Daoy (cell line): ENCODE measurements at regions not wholly inside any gene's neighbourhood (a gene's known extent, or its start where the extent isn't known, plus 50 kb on each side); places are given as distances from the start of the nearest gene placed in this dataset.

Experiments used
- DNase-seq: peaks from one replicate; pipeline ENCODE4 v3.0.0-alpha.2; 2015; ENCODE audit warnings: low read depth

DNA sequence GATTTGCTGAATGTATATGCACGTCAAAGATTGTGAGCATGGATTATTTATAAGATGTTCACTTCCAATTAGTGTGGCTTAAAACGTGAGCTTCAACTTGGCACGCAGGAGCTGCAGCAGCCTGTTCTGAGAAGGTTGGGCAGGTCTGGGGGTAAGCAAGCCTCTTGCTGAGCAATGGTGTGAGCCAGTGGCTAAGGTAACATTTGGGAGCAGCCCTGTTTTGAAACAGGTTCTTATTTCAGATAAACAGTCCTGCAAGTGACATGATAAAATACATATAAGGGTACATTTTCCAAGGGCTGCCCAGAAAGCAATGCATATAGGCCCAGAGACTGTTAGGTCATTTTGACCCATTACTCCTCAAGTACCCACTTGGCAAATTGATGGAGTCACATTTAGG lies 415.3 kb downstream of the ZNF521 start:
- no peak for DNase-seq

DNA sequence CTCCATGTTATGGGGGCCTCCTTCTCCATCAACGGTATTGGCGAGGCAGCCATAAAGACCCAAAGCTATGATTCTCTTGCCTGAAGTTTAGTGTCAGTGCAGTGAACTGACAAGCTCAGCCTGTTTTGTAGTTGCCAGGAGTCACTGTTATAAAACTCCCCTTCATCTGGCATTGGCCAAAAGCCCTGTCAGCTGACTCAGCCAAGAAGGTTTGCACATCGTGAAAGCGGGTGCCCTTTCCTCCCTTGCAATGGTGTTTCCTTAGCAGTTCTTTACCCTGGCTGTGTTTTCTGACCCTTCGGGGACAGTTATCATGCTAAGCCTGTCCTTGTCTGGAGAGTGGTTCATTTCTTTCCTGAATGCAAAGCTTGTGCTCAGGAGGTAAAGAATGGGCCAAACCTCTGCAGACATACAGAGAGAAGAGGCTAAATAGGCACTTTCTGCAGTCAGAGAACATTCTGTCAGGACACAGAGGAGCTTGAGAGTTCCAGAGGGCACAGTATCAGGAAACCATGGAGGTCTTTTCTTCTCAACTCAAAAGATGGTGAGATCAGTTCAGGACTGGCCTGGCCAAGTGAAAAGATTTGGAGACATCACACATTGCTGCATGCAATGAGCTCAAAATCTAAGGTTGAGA lies 414.2 kb downstream of the ZNF521 start:
- DNase-seq = no peak

- no peak for DNase-seq
Observed at GRCh38 chr18:24940416-24940815, 411.6 kb downstream of the ZNF521 start.

DNA sequence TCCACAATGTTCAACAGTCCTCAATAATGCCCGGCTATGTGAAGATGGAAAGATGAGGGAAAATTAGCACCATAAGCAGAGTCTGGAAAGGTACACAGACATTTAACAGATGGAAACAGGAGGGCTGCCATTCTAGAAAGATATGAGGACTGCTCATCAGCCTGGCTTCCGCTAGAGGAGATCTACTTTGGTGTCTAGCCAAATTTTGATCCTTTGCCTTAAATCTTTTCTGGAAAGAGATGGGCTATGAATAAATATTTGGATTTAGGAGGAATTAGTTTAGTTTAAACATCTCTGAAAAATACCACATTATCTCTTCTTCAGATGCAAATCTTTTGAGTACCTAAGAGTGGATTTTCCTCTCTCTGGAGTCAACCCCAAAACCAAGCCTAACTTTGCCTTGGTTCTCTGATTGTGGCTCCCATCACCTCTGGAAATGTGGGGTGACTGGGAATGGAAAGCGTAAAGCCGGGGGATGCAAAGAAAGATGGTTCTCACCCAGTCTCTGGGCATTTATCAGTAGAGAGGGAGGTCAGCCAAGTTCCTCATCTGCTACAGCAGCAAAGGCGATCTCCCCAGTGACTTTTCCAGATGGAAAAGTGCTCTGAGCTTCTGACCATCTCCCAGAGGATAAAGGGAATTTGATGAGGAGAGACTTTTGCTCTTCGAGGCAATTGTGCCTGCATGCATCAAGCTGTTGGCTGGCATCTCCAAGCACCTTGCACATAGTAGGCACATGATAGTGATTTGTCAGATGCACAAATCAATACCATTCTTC lies 410.6 kb downstream of the ZNF521 start:
- DNase-seq = no peak

DNA sequence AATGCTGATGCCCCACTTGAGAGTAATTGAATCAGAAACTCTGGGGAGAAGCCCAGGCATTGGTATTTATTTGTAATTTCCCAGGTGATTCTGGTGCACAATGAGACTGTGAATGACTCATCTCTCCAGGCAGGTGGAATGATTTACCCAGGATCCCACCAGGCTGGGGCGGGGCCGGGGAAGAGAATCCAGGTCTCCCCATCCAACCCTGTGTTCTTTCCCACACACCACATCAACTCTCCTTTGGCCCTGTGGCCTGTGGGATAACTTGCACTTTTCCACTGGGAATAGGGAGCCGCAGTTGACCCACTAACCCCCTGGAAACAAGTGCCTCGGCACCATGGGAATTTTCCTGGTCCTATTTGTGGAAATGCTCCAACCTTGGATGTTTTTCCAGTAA lies 409.8 kb downstream of the ZNF521 start:
- no peak for DNase-seq

- DNase-seq = no peak
Observed at GRCh38 chr18:24947521-24948305, 404.3 kb downstream of the ZNF521 start.

- no peak for DNase-seq
Observed at GRCh38 chr18:24949908-24950307, 402.1 kb downstream of the ZNF521 start.

GRCh38 chr18:24954341-24954740 lies 397.6 kb downstream of the ZNF521 start:
- no peak for DNase-seq

DNA sequence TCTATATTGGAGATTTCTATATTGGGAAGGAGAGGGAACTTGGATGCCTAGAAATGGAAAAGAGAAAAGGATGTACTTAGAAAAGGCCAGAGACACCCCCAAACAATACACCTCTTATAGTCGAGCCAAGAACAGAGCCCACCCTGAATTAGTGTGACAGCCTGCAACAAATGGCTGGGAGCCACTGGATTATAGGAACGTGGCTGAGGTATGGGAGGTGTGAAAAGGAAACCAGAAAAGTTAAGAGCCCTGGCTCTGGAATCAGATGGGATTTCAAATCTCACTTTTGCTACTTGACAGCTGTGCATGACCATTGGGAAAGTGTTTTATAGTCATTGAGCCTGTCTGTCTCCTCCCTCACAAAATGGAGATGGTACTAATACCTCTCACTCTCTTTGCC lies 394.0 kb downstream of the ZNF521 start:
- no peak for DNase-seq

DNA sequence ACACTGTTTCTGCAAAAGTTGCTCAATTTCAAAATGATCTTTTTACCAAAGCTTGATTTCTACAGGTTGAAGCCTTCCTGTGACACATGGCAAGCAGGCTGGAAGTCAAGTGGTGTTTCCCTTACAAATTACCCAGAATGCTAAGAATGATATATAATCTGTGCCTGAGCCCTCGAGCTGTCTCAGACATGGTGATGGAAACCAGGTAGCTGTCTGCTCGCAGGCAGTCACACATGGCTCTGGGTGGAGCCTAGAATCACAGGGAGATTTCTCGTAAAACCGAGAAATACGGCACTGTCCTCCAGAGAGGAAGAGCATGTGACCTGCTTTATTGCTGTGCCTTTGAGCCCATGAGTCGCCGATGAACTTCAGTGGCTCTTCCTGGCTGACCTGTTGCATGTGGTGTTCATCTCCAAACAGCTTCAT lies 392.9 kb downstream of the ZNF521 start:
- DNase-seq = no peak

DNA sequence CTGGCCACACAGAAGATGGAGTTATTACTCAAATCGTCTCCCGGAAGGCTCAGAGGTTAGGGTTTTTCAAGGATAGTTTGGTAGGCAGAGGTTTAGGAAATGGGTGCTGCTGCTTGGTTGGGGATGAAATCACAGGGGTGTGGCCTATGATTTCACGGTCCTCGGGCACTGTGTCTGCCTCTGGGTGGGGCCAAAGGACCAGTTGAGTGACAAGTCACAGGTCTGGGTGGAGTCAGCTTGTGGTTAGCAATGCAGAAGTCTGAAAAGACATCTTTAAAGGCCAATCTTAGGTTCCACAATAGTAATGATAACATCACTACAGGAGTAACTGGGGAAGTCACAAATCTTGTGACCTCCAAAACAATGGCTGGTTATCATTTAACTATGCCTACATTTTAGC lies 387.8 kb downstream of the ZNF521 start:
- DNase-seq = peak; percentile 46

GRCh38 chr18:24968238-24968775 lies 383.7 kb downstream of the ZNF521 start:
- DNase-seq = no peak

DNA sequence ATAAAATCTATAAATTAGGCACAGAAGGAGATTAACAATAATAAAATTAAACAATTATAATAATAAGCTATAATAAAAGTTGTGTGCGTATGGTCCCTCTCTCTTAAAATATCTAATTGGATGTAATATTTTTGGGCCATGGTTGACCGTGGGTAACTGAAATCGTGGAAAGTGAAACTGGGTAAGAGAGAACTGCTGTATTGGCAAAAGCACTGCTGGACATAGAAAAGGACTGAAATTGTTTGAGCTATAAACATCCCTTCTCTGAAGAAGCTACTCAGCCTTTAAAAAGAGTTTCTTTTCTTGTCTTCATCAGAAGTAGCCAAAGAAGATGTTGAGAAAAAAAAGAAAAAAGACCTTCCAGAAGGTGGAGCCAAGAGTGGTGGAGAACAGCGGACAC lies 379.4 kb downstream of the ZNF521 start:
- DNase-seq = no peak

GRCh38 chr18:24974431-24974830 lies 377.5 kb downstream of the ZNF521 start:
- DNase-seq = no peak

GRCh38 chr18:24975496-24976372 lies 376.2 kb downstream of the ZNF521 start:
- DNase-seq = no peak

- DNase-seq = no peak
Observed at GRCh38 chr18:24976502-24976901, 375.5 kb downstream of the ZNF521 start.

DNA sequence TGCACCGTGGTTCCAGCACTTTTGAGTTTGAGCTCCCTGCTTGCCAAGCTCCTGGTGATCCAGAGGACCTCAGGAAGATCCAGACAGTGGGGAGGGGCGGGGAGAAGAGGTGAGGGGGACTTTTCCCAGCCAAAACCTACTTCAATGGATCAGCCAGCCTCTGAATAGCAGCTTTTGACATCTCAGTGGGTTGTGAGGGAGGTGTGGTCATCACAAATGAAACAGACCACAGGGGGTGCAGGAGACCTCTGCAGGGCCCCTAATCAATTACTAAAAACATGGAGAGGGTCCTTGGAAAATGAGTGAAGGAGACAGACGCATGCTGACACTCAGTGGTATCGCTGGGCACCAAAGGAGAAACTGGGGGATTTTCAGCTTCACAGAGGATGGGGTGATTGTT lies 372.7 kb downstream of the ZNF521 start:
- no peak for DNase-seq

DNA sequence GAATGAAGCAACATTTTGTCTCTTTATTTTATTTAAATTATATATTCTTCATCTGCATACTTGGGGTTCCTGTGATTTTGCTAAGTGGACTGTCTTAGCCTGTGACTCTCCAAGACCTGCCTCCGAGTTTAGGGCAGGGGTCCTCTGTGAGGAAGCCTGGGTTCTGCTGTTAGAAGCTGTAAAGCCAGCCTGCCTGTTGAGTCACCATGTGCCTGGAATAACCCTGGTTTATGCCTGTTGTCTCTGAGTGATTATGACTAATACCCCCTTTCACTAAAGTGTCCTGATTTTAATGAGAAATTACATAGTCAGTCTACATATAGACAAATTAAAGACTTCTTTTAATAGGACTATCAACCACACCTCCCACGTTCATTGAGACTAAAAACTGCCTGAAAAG lies 369.1 kb downstream of the ZNF521 start:
- peak; percentile 32 for DNase-seq

DNA sequence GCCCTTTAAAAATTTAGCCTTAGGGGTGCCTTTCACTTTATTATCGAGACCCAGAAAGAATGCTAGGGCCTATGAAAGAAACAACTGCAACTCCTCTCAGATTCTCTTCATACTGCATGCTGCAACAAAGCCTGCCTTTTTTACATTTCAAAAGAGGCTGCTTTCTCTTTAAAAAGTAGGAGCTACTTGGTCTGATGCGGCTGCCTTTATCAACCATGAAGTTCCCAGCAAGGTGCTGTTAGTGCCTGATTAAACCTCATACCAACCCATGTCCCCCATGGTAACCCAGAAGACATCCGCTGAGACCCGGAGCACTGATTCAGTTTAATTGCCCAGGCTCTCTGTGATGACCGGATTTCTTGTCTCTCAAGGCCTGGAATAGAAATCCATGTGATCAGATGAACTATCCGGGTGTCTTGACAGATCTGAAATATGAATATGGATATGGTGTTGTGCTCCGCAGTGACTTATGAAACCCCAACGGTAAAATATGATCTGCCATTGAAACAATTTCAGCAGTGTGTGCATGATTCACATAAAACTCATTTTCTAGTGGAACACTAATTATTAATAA lies 368.3 kb downstream of the ZNF521 start:
- DNase-seq = no peak

GRCh38 chr18:24985586-24985985 lies 366.4 kb downstream of the ZNF521 start:
- DNase-seq = no peak

DNA sequence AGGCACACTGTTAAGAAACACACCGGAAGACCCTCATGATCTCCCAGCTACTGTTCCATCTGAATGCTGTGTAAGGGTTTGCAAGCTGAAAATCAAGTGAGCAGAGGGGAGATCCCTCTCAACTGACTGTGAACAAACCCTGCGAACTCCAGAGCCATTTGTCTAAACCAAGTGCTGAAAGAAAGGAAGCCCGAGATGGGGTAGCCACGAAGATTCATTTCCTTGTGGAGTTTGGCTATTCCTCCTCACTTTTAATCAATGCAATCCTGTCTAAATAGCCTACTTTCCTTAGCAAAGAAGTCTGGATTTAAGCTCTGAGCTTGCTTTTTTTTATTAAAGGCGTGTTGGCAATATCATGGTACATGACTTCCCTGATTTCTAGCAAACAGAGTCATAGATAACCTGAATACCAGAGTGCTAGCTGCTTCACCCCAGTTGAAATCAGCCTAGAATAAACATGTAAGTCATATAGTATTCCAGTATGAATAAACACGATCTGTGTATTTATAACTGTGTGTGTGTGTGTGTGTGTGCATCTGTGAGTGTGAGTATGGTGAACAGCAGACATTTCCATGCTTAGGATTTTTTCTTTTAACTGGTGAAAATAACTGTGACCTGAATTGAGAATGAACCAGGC lies 365.2 kb downstream of the ZNF521 start:
- DNase-seq = no peak
